Endothelial cell (in vitro differentiated cells): ENCODE measurements at regions not wholly inside any gene's neighbourhood (a gene's known extent, or its start where the extent isn't known, plus 50 kb on each side); places are given as distances from the start of the nearest gene placed in this dataset.

Experiments used
- DNase-seq: peaks from one replicate; pipeline ENCODE4 v3.0.0; 2021; ENCODE audit warnings: low spot score
- H3K27ac Mint-ChIP-seq: one replicate; pipeline ENCODE4 v1.8.0; 2021; ENCODE audit warnings: mixed read lengths, inconsistent platforms; ENCODE audit not compliant: unreplicated experiment
- H3K27me3 Mint-ChIP-seq: one replicate; pipeline ENCODE4 v1.8.0; 2021; ENCODE audit warnings: mild to moderate bottlenecking, moderate library complexity, mixed read lengths, inconsistent platforms; ENCODE audit not compliant: unreplicated experiment
- H3K36me3 Mint-ChIP-seq: one replicate; pipeline ENCODE4 v1.8.0; 2021; ENCODE audit warnings: mild to moderate bottlenecking, low read depth, mixed read lengths, inconsistent platforms; ENCODE audit not compliant: unreplicated experiment
- H3K4me1 Mint-ChIP-seq: one replicate; pipeline ENCODE4 v1.8.0; 2021; ENCODE audit warnings: mild to moderate bottlenecking, mixed read lengths, inconsistent platforms; ENCODE audit not compliant: unreplicated experiment
- H3K4me3 Mint-ChIP-seq: one replicate; pipeline ENCODE4 v1.8.0; 2021; ENCODE audit warnings: mild to moderate bottlenecking, mixed read lengths, inconsistent platforms; ENCODE audit not compliant: unreplicated experiment
- H3K9me3 Mint-ChIP-seq: one replicate; pipeline ENCODE4 v1.8.0; 2021; ENCODE audit warnings: mixed read lengths, inconsistent platforms; ENCODE audit not compliant: unreplicated experiment
- TF ChIP-seq, protein P1 (sequence below): fragments of 200-600 bp; sonication (generic); IDR thresholded peaks from one replicate; pipeline ENCODE4 v1.5.0; 2021; ENCODE audit warnings: antibody characterized with exemption; ENCODE audit not compliant: unreplicated experiment

DNA sequence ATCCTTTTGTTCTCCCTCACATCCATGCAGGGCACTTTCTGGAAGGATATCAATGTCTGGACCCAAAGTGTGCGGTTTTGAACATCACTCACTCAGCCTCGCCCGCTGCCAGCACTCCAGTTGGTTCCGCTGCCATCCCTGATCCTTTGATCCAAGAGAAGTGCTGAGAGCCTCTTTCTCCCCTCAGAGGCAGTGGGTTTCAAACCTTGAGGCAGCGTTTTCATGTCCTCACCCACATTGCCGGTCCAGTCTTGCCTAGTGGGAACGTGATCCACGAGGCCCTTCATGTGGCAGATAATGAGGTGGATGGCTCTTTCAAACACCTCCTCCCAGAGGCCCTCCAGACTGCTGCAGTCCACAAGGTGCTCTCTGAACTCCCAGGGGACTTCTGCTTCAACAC, 122.2 kb downstream of the ACTL8 start:
- DNase-seq, result no peak
- Mint-ChIP-seq H3K4me1 (no peaks in the 10 kb centered on the region), H3K36me3 (no peaks in the 10 kb centered on the region), H3K4me3 (no peak overlapping the region), H3K9me3 (no peaks in the 10 kb centered on the region), H3K27ac (no peak overlapping the region), H3K27me3 (peaks cover 1% of the 10 kb centered on the region)
- TF ChIP-seq, protein P1, sequence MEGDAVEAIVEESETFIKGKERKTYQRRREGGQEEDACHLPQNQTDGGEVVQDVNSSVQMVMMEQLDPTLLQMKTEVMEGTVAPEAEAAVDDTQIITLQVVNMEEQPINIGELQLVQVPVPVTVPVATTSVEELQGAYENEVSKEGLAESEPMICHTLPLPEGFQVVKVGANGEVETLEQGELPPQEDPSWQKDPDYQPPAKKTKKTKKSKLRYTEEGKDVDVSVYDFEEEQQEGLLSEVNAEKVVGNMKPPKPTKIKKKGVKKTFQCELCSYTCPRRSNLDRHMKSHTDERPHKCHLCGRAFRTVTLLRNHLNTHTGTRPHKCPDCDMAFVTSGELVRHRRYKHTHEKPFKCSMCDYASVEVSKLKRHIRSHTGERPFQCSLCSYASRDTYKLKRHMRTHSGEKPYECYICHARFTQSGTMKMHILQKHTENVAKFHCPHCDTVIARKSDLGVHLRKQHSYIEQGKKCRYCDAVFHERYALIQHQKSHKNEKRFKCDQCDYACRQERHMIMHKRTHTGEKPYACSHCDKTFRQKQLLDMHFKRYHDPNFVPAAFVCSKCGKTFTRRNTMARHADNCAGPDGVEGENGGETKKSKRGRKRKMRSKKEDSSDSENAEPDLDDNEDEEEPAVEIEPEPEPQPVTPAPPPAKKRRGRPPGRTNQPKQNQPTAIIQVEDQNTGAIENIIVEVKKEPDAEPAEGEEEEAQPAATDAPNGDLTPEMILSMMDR, result no peak

DNA sequence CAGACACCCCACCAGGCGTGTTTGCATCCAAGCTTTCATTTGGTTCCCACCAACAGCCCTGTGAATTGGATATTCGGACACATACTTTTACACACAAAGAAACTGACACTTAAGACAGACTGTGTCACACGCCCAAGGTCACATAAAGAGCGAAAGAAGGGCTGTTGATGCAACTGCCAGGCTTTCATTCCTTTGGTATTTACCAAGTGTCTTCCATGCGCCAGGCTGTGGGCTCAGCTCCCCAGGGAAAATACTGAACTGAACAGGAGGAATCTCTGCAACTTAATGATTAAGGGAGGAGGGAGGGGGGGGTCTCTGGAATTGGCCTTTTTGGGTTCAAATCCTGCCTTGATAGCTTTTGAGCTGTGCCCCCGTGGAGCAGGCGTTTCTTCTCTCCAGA, 122.8 kb downstream of the ACTL8 start:
- H3K4me3 Mint-ChIP-seq, result no peak overlapping the region
- DNase-seq, result no peak
- H3K36me3 Mint-ChIP-seq, result no peaks in the 10 kb centered on the region
- TF ChIP-seq, protein P1, result no peak
- H3K4me1 Mint-ChIP-seq, result no peaks in the 10 kb centered on the region
- no peaks in the 10 kb centered on the region for H3K9me3 Mint-ChIP-seq
- H3K27me3 Mint-ChIP-seq, result peaks cover 5% of the 10 kb centered on the region
- H3K27ac Mint-ChIP-seq, result no peak overlapping the region

GRCh38 chr1:17878837-17879236, 123.7 kb downstream of the ACTL8 start:
- H3K4me1 Mint-ChIP-seq, result no peaks in the 10 kb centered on the region
- H3K9me3 Mint-ChIP-seq, result no peaks in the 10 kb centered on the region
- no peak for DNase-seq
- H3K27me3 Mint-ChIP-seq, result peaks cover 5% of the 10 kb centered on the region
- no peaks in the 10 kb centered on the region for H3K36me3 Mint-ChIP-seq
- TF ChIP-seq, protein P1, result no peak
- no peak overlapping the region for H3K4me3 Mint-ChIP-seq
- no peak overlapping the region for H3K27ac Mint-ChIP-seq

- H3K36me3 Mint-ChIP-seq, result no peaks in the 10 kb centered on the region
- H3K4me3 Mint-ChIP-seq, result no peak overlapping the region
- TF ChIP-seq, protein P1, result no peak
- H3K4me1 Mint-ChIP-seq, result no peaks in the 10 kb centered on the region
- H3K27me3 Mint-ChIP-seq, result peaks cover 5% of the 10 kb centered on the region
- no peak for DNase-seq
- no peaks in the 10 kb centered on the region for H3K9me3 Mint-ChIP-seq
- H3K27ac Mint-ChIP-seq, result no peak overlapping the region
Measured at GRCh38 chr1:17880449-17880848, 125.3 kb downstream of the ACTL8 start.

DNA sequence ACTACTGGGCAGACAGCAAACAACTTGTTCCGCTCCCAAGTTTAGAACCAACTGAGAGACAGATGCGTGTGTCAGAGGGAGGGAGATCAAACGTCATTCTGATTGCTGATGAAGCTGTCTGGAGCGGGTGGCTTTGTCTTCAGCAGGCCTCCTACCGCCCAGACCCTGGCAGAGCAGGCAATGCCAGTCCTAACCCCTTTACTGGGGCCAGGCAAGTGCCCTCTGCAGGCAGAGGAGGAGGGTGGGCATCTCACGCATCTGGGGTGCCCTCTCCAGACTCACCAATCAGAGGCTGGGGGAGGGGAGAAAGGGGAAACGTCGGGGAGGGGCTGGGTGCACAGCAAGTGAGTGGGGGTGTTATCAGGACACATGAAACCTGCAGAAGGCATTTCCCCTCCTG, 126.6 kb downstream of the ACTL8 start:
- Mint-ChIP-seq H3K27me3 (peaks cover 5% of the 10 kb centered on the region), H3K9me3 (no peaks in the 10 kb centered on the region), H3K4me3 (no peak overlapping the region), H3K36me3 (no peaks in the 10 kb centered on the region), H3K4me1 (no peaks in the 10 kb centered on the region), H3K27ac (no peak overlapping the region)
- no peak for DNase-seq
- TF ChIP-seq, protein P1, result no peak
